NCI-H82 (cell line): ENCODE measurements at regions not wholly inside any gene's neighbourhood (a gene's known extent, or its start where the extent isn't known, plus 50 kb on each side); places are given as distances from the start of the nearest gene placed in this dataset.
"Not testable (repeated sequence)": the region's sequence is repeated elsewhere in the genome, so short reads cannot be mapped to it uniquely, and the experiment has no call there.

Experiments
- DNase-seq: peaks from one replicate; lab custom pipeline; 2025; lab: John Stamatoyannopoulos, UW

DNA sequence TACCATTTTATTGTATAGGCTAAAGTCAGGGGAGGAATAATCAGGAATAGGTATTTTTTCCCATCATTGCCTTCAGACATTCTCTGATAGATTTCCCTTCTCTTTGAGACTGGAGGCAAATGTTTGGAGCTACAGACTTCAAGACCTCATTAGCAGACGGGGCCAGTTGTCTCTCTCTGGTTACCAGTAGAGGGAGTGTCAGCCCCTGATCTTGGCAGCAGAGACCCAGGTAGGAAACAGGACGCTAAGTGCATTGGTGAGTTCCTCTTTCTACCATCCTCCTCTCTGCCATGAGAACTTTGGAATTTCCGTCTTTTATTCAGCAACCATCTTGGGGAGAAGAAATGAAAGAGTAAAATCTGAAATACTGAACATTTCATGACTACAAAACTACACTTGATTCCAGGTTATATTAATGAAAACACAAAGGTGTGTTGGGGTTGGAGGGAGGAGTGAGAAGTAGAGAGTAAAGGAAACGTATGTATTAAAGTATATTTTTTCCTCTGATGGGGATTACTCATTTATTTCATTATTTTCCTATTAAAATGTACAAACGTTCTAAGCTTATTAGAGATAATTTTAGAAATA, 186.2 kb upstream of the GCFC2 start:
- peak; percentile 83 for DNase-seq

DNA sequence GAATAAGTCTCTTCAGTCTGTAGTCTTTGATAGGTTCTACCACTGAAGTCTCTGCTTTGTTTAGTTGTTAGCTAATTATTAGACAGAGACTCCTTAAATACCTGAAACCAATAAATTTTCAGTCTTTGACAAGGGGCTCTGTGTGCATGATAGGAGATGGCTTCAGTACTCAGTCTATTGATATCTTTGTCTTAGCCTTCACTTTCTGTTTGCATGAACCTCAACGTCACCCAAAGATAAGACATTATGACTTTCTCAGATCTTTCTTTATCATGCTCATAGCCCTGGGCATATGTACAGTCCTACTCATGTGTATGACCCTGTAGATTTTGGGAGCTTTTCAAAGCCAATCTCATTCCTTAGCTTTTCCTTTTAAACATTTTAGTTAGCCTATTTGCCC, 183.5 kb upstream of the GCFC2 start:
- no peak for DNase-seq

- DNase-seq = no peak
These were observed 181.8 kb upstream of the GCFC2 start for GRCh38 chr2:75892490-75892889.

GRCh38 chr2:75882530-75882929, 171.8 kb upstream of the GCFC2 start:
- no peak for DNase-seq

GRCh38 chr2:75875606-75876005, 164.9 kb upstream of the GCFC2 start:
- not testable (repeated sequence) for DNase-seq

GRCh38 chr2:75871762-75872614, 161.3 kb upstream of the GCFC2 start:
- DNase-seq = not testable (repeated sequence)

DNA sequence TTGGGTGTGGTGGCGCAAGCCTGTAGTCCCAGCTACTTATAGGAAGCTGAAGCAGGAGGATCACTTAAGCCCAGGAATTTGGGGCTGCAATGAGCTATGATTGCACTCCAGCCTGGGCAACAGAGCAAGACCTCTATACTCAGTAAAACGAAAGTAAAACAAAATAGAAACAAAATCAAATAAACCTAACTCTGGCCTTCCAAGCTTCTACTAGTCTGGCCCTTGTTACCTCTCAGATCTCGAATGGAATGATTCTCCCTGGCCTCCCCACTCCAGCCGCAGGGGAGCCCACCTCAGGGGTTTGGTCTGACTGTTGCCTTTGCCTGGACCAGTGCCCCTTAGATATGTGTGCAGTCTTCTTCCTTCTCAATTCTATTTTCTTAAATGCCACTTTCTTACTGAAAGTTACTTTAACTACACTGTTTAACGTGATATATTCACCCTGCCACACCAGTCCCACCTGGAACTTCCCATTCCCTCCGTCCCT, 160.0 kb upstream of the GCFC2 start:
- no peak for DNase-seq

GRCh38 chr2:75870133-75870532, 159.4 kb upstream of the GCFC2 start:
- no peak for DNase-seq

GRCh38 chr2:75865702-75866101, 155.0 kb upstream of the GCFC2 start:
- DNase-seq = no peak

DNA sequence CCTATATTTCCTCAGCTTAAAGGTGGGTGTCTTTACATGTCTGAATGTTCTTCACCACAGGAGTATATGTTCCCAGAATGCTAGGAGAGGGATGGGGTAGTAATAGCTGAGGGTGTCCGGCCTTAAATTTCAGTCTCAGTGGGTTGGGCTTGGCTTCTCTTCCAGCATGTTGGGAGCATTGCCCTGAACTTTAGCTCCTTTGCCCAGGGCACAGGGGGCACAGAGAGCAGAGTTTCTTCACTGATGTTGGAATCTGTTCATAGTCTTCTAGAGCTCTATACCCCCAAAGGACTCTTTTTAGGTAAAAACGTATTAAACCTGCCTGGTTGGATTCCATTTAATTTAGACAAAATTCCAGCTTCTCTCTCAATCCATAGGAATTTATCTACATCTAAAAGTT, 154.4 kb upstream of the GCFC2 start:
- DNase-seq = no peak

- DNase-seq = no peak
These were observed 151.8 kb upstream of the GCFC2 start for GRCh38 chr2:75862547-75862946.

- DNase-seq = no peak
These were observed 142.7 kb upstream of the GCFC2 start for GRCh38 chr2:75853436-75853835.

GRCh38 chr2:75852639-75853038, 141.9 kb upstream of the GCFC2 start:
- no peak for DNase-seq

GRCh38 chr2:75846683-75847190, 136.0 kb upstream of the GCFC2 start:
- no peak for DNase-seq

- DNase-seq = no peak
These were observed 133.9 kb upstream of the GCFC2 start for GRCh38 chr2:75844651-75845050.

GRCh38 chr2:75834588-75834987, 123.9 kb upstream of the GCFC2 start:
- DNase-seq = not testable (repeated sequence)

GRCh38 chr2:75833386-75833785, 122.7 kb upstream of the GCFC2 start:
- no peak for DNase-seq

GRCh38 chr2:75828826-75829225, 118.1 kb upstream of the GCFC2 start:
- DNase-seq = no peak

DNA sequence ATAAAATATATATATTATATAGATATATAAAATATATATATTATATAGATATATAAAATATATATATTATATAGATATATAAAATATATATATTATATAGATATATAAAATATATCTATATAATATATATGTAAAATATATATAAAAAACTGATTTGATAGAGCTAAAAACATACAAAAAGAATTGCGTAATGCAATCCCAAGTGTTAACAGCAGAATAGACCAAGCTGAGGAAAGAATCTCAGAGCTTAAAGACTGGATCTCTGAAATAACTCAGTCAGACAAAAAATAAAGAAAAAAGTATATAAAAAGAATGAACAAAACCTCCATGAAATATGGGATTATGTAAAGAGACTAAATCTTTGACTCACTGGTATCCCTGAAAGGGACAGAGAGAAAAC, 112.8 kb upstream of the GCFC2 start:
- DNase-seq = not testable (repeated sequence)

- no peak for DNase-seq
These were observed 111.6 kb upstream of the GCFC2 start for GRCh38 chr2:75822336-75822735.

DNA sequence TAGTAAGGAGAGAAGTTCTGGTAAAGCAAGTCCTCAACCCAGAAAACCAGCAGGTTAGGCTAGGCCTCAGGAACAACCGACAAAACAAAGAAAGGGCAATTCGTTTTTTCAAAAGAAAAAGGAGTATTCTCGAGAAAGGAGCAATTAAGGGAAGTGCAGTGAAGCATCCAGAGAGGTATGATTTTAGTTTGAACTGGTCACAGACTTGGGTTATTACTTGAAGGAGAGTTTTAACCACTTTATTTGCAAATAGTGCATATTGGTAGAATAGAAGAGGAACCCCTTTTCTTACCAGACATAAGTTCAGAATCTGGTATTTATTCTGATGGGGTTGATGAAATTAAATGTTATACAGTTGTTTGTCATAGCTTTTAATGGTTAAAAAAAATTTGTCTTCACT, 110.0 kb upstream of the GCFC2 start:
- no peak for DNase-seq

DNA sequence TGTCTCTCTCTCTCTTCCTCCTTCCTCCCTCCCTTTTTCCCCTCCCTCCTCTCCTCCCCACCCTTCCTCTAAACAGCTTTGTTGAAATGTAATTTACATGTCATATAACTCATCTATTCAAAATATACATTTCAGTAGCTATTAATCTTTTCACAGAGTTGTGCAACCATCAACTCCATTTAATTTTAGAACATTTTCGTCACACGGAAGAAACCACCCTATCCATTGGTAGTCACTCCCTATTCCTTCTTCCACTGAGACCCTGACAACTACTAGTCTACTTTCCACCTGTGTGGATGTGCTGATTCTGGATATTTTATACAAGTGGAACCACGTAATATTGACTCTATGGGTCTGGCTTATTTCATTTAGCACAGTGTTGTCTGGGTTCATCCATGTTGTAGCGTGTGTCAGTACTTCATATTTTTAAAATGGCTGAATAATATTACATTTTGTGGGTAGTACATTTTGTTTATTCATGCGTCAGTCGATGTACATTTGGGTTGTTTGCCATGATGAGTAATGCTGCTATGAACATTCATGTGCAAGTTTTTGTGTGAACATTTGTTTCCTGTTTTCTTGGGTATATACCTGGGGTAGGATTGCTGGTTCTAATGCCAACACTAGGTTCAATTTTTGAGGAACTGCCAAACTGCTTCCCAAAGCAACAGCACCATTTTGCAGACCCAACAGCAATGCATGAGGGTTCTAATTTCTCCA, 100.1 kb upstream of the GCFC2 start:
- DNase-seq = no peak
